Activated naive CD8-positive, alpha-beta T cell treated with anti-CD3 and anti-CD28 coated beads, Interleukin-2, amount 50 U/mL, for 16 hours (primary cell): ENCODE measurements at regions not wholly inside any gene's neighbourhood (a gene's known extent, or its start where the extent isn't known, plus 50 kb on each side); places are given as distances from the start of the nearest gene placed in this dataset.
"Not testable (repeated sequence)": the region's sequence is repeated elsewhere in the genome, so short reads cannot be mapped to it uniquely, and the experiment has no call there.

Source experiments
- DNase-seq: peaks from one replicate; pipeline ENCODE4 v3.0.0-alpha.2; 2020; ENCODE audit warnings: low read depth, low spot score

DNA sequence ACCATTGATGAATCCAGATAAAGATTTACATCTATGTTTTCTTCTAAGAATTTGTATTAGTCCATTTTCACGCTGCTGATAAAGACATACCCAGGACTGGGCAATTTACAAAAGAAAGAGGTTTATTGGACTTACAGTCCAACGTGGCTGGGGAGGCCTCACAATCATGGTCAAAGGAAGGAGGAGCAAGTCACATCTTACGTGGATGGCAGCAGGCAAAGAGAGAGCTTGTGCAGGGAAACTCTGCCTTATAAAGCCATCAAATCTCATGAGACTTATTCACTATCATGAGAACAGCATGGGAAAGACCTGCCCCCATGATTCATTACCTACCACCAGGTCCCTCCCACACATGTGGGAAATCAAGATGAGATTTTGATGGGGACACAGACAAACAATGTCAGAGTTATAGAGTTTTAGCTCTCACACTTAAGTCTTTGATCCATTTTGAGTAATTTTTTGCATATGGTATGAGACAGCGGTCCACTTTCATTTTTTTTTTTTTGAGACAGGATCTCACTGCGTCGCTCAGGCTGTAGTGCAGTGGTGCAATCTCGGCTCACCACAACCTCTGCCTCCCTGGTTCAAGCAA lies 53.5 kb upstream of the JADE2 start:
- not testable (repeated sequence) for DNase-seq

DNA sequence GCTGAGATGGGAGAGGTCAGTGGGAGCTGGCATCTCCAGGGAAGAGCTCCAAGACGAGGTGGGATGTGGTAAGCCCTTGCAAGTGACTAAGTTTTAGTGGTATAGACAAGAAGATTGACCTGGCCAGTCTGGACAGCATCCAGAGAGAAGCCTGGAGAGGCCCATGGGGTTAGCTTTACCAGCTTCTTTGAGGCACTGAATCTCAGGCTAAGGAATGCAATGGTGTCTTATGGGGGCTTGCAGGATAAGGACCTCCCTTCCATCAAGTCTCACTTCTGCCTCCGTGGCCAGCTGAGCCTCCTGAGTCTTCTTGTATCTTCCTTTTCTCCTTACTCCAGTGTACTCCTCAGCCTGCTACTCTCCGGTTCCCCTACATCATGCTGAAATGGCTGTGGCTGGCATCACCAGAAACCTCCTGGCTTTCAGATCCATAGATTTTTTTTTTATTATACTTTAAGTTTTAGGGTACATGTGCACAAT lies 56.5 kb upstream of the JADE2 start:
- DNase-seq = no peak

DNA sequence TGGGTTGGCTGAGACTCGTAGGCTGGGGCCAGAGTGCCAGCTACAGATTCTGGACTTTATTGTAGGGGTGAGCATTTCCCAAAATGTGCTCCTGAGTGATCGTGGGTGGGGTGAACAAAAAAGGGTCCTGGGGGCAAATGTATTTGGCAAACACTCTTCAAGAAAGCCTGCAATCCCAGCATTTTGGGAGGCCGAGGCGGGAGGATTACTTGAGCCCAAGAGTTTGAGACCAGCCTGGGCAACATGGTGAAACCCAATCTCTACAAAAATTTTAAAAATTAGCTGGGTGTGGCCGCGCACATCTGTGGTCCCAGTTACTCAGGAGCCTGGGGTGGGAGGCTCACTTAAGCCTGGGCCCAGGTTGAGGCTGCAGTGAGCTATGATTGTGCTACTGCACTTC lies 55.5 kb upstream of the CDKN2AIPNL start:
- no peak for DNase-seq

DNA sequence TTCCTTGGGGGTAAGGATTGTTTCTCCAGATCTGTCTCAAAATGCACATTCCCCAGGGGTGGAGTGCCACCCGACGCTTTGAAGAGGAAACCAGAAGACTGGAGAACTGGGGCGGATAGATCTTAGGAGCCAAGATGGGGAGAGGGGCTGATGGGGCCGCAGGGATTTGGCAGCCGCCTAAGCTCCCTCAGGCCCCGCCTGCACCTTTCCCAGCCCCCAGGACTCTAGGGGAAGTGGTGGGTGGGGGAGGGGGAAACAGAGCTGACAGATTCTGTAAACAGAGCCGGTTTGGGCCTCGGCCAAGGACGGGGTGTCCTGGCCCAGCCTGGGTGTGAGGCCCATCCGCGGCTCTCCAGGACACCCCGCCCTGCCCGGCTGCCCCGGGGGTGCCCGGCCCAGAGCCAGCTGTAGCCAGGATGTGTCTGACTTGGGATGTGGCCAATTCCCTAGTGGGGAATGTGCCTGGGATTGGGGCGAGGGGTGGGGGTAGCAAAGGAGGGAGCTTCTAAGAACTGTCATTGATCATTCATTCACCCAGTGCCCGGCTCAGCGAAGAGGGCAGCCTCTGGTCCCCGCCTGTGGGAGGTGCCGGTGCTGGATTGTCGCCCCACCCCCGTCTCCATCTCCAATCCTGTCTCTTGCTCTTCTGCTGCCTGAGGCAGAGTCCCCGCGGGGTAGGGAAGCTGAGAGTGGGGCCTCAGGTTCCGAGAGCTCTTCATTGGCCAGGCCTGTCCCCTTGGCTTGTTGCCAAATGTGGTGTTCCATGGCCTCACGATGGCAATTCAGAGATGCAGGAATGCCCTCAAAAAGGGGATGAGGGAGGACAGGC lies 54.8 kb upstream of the CDKN2AIPNL start:
- DNase-seq = no peak

DNA sequence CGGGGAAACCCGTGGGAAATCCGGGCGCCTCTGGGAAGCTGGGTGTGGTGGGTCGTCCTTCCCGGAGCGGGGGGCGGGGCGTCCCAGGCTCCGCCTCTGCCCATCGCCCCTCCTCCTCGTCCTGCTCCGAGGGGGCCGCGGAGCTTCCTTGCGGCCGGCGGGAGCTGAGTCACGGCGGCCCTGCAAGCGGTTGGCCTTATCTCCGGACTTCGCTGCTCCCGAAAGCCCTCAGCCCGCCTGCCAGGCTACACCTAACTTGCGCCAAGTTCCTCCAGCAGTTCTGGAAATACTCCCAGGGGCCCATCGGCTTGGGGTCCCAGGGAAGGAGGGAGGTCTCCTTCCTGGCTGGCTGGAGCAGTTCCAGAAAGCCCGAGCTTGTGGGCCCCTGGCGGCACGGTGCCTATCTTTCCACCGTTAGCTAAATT lies 54.1 kb upstream of the CDKN2AIPNL start:
- DNase-seq = peak; percentile 4

DNA sequence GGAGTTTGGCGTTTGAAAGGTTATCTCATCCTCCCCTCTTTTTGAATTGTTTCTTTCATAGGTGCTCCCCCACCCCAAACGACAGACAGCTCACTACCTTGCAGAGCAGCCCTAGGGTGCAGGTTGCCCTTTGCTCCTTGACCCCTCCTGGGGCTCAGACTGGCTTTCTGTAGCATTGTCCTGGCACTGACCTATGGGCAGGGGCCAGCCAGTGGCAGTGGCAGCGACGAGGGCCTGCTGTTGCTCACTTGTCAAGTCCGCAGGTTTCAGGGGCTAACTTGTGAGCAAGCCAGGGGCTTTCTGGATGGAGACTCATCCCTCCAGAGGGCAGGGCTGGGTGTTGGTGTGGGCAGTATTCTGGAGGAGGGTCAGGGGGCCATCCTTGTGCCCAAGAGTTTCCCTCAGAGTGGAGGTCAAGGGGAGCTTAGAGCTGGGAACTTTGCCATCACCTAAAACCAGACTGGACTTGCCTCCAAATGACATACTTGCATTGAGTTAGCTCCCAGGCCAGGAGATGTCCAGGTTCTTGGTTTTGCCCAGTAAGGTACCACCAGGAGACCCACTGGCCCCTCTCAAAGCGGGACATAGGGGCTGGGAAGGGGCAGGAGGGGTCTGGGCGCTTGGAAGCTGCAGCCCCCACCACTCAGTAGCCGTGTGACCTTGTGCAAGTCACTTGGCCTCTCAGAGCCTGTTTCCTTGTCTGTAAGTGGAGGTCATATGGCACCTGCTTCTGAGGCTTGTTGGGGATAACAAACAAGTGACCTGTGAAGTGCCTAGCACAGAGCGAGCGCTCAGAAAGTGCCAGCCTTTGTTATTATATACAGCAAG lies 53.5 kb upstream of the CDKN2AIPNL start:
- DNase-seq = no peak

DNA sequence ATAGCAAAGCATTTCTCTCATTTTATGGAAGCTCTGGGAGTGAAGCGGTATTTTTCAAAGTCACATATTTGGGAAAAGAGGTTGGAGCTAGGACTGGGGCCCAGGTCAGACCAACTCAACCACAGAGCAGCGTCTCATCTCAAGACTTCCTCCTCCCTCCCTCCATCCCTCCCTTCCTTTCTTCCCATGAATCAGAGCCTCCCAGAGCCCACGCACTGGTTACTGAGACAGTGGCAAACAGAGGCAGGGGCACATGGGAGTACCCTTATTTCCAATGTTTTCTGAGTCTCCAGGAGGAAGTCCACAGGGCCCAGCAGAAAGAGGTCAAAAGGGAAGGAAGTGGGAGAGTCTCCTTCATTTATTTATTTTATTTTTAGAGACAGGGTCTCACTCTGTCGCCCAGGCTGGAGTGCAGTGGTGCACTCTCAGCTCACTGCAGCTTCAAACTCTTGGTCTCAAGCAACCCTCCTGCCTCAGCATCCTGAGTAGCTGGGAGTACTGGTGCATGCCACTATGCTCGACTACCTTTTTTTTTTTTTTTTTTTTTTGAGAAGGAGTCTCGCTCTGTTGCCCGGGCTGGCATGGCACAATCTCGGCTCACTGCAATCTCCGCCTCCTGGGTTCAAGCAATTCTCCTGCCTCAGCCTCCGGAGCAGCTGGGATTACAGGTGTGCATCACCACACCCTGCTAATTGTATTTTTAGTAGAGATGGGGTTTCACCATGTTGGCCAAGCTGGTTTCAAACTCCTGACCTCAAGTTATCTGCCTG lies 52.5 kb upstream of the CDKN2AIPNL start:
- no peak for DNase-seq

DNA sequence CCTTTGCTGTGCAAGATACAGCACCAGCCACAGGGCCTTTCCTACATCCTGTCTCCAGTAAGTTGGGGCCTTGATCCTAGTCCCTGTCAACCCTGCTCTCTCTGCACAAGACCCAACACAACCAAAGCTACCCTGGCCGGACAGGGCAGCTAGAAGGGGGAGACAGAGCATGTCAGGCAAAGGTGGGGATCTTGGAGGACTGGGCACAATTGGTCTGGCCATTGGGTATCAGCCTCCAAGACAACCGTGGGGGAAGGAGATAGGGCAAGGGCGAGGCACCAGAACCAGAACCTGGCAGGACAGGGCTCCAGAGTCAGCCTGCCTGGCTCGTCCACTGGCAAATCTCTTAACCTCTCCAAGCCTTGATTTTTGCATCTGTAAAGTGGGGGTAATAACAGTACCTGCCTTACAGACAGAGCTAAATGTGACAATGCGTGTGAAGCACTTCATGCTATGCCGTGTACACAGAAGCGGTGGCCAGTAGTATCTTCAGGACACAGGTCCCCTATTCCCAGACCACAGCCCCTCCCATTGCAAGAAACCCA lies 51.6 kb upstream of the CDKN2AIPNL start:
- DNase-seq = no peak

DNA sequence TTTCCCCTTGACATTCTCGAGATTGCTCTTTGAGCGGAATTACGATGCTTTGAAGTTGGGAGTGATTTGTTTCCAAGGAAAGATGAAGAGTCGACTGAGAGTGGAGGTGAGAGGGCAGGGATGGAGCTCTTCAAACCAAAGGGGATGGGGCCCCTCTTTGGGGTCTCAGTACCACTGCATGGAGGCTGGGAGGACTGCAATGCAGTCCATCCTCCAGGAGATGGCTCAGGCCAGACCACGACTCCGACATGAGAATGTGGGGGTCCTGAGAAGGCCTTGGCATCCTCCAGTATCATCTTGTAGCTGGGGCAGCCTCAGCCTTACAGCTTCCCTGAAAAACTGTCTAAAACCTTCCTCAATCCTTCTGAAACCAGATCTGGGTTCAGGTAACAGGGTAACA lies 51.1 kb upstream of the CDKN2AIPNL start:
- DNase-seq = no peak

DNA sequence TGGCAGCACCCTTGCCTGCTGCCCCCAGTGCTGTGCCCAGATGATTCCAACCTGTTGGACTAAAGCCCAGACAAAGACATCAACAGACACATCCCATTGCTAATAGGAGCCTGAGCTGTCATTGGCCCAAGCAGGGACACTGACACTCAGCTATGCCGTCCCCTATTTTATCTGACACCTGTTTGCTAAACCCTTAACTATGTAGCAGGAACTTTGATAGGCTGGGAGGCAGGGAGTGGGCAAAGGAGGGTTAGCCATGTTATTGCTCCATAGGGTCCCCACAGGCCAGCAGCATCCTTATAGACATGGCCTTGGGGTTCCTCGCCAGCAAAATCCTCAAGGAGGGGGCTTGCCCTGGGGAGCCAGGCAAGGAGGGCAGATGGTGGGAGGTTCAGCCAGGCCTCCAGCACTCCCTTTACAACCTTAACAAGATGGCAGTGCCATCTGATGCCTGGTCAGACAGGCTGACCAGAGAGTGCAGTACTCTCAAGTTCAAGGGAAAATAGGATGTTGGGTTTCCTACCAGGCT lies 50.4 kb upstream of the CDKN2AIPNL start:
- no peak for DNase-seq
